ENCODE measurements at regions not wholly inside any gene's neighbourhood (a gene's known extent, or its start where the extent isn't known, plus 50 kb on each side); places are given as distances from the start of the nearest gene placed in this dataset.

DNA sequence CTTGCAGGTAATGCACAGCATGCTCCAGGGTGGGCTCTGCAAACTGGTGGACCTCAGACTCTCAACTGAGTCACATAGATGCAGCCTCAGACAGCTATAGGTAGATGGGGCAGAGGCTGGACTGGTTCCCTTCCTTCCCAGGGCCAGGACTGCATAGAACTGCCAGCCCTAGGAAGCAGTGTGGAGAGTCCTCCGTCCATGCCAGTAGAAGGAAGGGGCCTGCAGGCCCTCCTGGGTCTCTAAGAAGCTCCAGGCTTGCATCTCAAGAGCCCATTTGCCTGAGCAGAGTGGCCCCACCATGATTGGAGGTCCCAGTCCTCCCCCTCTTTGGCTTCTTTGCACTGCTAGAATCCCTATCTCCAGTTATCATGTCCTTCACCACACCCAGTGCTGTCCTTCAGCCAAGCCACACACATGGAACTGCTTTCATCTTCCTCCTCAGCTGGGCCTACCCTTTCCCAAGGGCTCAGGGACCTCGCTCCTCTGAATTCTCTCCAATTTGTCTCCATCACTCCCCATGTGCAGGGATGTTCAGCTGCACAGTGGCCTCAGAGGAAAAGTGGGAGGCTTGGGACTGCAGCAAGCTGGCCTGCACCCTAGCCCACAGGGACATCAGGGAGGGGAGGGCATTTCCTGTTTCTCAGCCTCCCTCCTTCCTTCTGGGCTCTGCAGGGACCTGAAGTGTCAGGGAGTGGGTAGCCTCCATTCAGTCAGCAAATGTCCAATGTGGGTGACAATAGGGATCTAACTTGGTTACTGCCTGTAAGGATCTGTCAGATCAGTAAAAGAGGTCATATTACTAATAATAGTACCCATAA lies 146.0 kb downstream of the PJA1 start:
- TF ChIP-seq CTCF (IDR thresholded peaks at IDR 0.05): no peak
- TF ChIP-seq POLR2A (IDR thresholded peaks at IDR 0.05): no peak

Measured in testis (tissue), 2 donors.